ENCODE measurements at regions not wholly inside any gene's neighbourhood (a gene's known extent, or its start where the extent isn't known, plus 50 kb on each side); places are given as distances from the start of the nearest gene placed in this dataset.
"Not testable (repeated sequence)": the region's sequence is repeated elsewhere in the genome, so short reads cannot be mapped to it uniquely, and the experiment has no call there.

GRCh38 chr14:51447411-51447810 is 204.3 kb upstream of the FRMD6 start:
- DNase-seq: peak in 1 of 2 experiments; percentile 83

GRCh38 chr14:51448831-51449670 is 202.7 kb upstream of the FRMD6 start:
- peak in 1 of 2 experiments; percentile 88 for DNase-seq

- DNase-seq: peak in 1 of 2 experiments; percentile 64
Observed at GRCh38 chr14:51449681-51450080, 202.0 kb upstream of the FRMD6 start.

- DNase-seq: no peak
Observed at GRCh38 chr14:51451561-51451960, 200.1 kb upstream of the FRMD6 start.

- DNase-seq: peak; percentile 72 to 87
Observed at GRCh38 chr14:51453869-51454268, 197.8 kb upstream of the FRMD6 start.

- DNase-seq: peak in 1 of 2 experiments; percentile 70
Observed at GRCh38 chr14:51454351-51454750, 197.4 kb upstream of the FRMD6 start.

GRCh38 chr14:51455041-51455835 is 196.5 kb upstream of the FRMD6 start:
- peak in 1 of 2 experiments; percentile 10 for DNase-seq

- DNase-seq: no peak
Observed at GRCh38 chr14:51457843-51458562, 193.7 kb upstream of the FRMD6 start.

GRCh38 chr14:51458563-51458955 is 193.2 kb upstream of the FRMD6 start:
- DNase-seq: no peak

GRCh38 chr14:51460011-51460410 is 191.7 kb upstream of the FRMD6 start:
- no peak for DNase-seq

- DNase-seq: no peak
Observed at GRCh38 chr14:51462182-51462581, 189.5 kb upstream of the FRMD6 start.

GRCh38 chr14:51462706-51463105 is 189.0 kb upstream of the FRMD6 start:
- DNase-seq: no peak

GRCh38 chr14:51463461-51463860 is 188.2 kb upstream of the FRMD6 start:
- no peak for DNase-seq

GRCh38 chr14:51464411-51464810 is 187.3 kb upstream of the FRMD6 start:
- DNase-seq: no peak

GRCh38 chr14:51465486-51465885 is 186.2 kb upstream of the FRMD6 start:
- no peak for DNase-seq

- not testable (repeated sequence) for DNase-seq
Observed at GRCh38 chr14:51467392-51467791, 184.3 kb upstream of the FRMD6 start.

GRCh38 chr14:51468523-51468922 is 183.2 kb upstream of the FRMD6 start:
- no peak for DNase-seq

GRCh38 chr14:51472881-51473280 is 178.8 kb upstream of the FRMD6 start:
- DNase-seq: peak; percentile 26 to 81

GRCh38 chr14:51473351-51473750 is 178.4 kb upstream of the FRMD6 start:
- DNase-seq: no peak

- DNase-seq: no peak
Observed at GRCh38 chr14:51473808-51474565, 177.7 kb upstream of the FRMD6 start.

- peak in 1 of 2 experiments; percentile 12 for DNase-seq
Observed at GRCh38 chr14:51474854-51475253, 176.9 kb upstream of the FRMD6 start.

GRCh38 chr14:51478175-51478621 is 173.5 kb upstream of the FRMD6 start:
- no peak for DNase-seq

Data from NCI-H446 (cell line).